Osteocyte (in vitro differentiated cells): ENCODE measurements at regions not wholly inside any gene's neighbourhood (a gene's known extent, or its start where the extent isn't known, plus 50 kb on each side); places are given as distances from the start of the nearest gene placed in this dataset.
"Not testable (repeated sequence)": the region's sequence is repeated elsewhere in the genome, so short reads cannot be mapped to it uniquely, and the experiment has no call there.

Source experiments
- DNase-seq: peaks from one replicate; pipeline ENCODE4 v3.0.0; 2021; ENCODE audit warnings: mixed read lengths; ENCODE audit not compliant: unreplicated experiment; ENCODE audit errors: extremely low spot score
- H3K27ac Mint-ChIP-seq: one replicate; pipeline ENCODE4 v1.8.0; 2021; ENCODE audit warnings: mild to moderate bottlenecking, mixed read lengths; ENCODE audit not compliant: unreplicated experiment
- H3K27me3 Mint-ChIP-seq: one replicate; pipeline ENCODE4 v1.8.0; 2021; ENCODE audit warnings: mixed read lengths; ENCODE audit not compliant: unreplicated experiment
- H3K36me3 Mint-ChIP-seq: one replicate; pipeline ENCODE4 v1.8.0; 2021; ENCODE audit warnings: mixed read lengths; ENCODE audit not compliant: unreplicated experiment
- H3K4me1 Mint-ChIP-seq: one replicate; pipeline ENCODE4 v1.8.0; 2021; ENCODE audit warnings: mixed read lengths; ENCODE audit not compliant: unreplicated experiment
- H3K4me3 Mint-ChIP-seq: one replicate; pipeline ENCODE4 v1.8.0; 2021; ENCODE audit warnings: mild to moderate bottlenecking, moderate library complexity, mixed read lengths; ENCODE audit not compliant: unreplicated experiment
- H3K9me3 Mint-ChIP-seq: one replicate; pipeline ENCODE4 v1.8.0; 2021; ENCODE audit warnings: mixed read lengths; ENCODE audit not compliant: unreplicated experiment
- TF ChIP-seq, protein P1 (sequence below): fragments of 200-600 bp; sonication (generic); IDR thresholded peaks from 2 replicates; pipeline ENCODE4 v1.5.0; 2021; ENCODE audit warnings: antibody characterized with exemption, mild to moderate bottlenecking, moderate library complexity

DNA sequence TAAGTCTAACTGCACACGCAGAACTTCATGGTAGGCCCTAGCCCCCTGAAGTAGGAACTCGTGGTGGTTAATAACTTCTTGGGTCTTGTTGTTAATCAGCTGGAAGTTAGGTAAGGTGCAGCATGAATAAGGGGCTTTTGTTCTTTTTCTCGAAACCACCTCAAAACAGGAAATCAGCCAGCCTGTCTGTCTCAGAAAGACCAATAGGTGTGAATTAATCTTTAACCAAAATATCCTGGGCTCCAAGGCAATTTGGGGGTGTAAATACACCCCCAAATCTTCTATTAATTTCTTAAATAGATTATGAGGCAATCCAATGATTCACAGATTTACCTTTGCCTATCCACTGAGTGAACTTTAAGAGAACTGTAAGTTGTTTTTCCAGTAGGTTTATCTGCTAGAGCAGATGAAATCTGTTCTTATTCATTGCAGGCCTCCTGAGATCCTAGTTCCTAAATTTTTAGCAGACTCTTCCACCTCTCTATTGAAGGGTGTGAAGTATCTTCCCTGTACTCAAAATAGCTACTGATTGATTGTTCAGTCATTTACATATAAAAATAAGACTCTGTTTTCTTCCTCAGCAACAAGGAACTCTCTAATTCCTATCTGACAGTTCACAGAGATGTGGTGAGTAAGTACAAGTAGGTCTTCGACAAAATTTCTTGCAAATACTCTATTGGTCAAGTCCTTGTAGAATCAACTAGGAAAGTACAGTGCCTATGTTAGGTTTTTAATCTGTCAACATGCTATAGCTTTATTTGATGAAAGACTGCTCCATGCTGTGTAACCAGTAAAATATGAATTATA is 427.1 kb upstream of the NOX3 start:
- Mint-ChIP-seq H3K9me3 (peaks cover 5% of the 10 kb centered on the region), H3K4me1 (no peaks in the 10 kb centered on the region), H3K27ac (no peak overlapping the region), H3K36me3 (no peaks in the 10 kb centered on the region), H3K4me3 (no peak overlapping the region), H3K27me3 (no peaks in the 10 kb centered on the region)
- no peak for DNase-seq
- TF ChIP-seq, protein P1, sequence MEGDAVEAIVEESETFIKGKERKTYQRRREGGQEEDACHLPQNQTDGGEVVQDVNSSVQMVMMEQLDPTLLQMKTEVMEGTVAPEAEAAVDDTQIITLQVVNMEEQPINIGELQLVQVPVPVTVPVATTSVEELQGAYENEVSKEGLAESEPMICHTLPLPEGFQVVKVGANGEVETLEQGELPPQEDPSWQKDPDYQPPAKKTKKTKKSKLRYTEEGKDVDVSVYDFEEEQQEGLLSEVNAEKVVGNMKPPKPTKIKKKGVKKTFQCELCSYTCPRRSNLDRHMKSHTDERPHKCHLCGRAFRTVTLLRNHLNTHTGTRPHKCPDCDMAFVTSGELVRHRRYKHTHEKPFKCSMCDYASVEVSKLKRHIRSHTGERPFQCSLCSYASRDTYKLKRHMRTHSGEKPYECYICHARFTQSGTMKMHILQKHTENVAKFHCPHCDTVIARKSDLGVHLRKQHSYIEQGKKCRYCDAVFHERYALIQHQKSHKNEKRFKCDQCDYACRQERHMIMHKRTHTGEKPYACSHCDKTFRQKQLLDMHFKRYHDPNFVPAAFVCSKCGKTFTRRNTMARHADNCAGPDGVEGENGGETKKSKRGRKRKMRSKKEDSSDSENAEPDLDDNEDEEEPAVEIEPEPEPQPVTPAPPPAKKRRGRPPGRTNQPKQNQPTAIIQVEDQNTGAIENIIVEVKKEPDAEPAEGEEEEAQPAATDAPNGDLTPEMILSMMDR, result no peak

DNA sequence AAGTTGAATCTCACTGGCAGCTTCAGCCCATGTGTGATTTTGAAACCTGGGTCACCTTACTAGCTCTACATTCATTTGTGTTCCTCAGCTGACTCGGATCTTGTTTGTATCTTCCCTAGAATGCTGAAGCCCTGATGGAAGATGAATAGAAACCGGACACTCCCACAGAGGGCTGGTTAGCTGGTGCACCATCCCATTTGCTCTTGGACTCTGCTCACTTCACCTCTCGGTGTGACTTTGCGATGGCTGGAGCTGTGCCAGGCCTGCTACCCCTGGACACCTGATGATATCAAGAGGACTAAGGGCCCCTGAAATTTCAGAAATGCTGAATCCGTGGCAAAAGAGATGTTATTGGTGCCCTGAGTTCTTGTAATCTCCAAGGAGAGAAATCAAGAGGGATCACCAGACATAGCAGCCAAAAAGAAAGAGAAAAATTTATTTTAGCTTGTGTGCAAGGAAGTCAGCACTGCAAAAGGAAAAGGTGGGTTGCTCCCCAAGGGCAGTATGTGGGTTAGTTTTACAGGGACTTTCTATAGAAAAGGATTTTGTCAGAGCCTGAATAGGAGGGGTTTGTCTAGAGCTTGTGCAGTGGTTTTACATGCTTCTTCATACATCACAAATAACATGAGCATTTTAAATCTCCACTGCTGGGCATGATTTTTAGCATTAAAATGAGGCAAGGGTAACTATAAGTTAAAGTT is 426.3 kb upstream of the NOX3 start:
- H3K9me3 Mint-ChIP-seq, result peaks cover 5% of the 10 kb centered on the region
- no peak overlapping the region for H3K27ac Mint-ChIP-seq
- TF ChIP-seq, protein P1, result no peak
- no peak for DNase-seq
- H3K27me3 Mint-ChIP-seq, result no peaks in the 10 kb centered on the region
- no peaks in the 10 kb centered on the region for H3K4me1 Mint-ChIP-seq
- H3K36me3 Mint-ChIP-seq, result no peaks in the 10 kb centered on the region
- no peak overlapping the region for H3K4me3 Mint-ChIP-seq

DNA sequence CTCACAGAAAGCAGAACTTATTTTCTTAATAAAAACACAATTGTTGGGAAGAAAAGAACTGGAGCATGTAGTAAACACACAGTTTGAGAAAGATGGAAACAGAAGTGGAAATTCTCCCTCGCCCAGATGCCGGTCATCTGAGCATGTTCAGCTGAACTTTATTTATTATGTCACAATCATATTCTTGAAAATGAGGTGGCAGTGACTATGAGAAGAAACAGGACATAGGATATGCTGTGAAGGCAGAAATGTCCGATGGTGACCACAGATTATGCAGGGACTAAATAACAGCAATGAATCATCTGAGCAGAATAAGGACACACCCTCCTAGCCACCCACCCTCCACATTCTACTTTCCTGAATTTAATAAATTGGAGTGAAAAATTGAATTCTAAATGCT is 425.3 kb upstream of the NOX3 start:
- no peak overlapping the region for H3K4me3 Mint-ChIP-seq
- peaks cover 5% of the 10 kb centered on the region for H3K9me3 Mint-ChIP-seq
- no peak for DNase-seq
- H3K27me3 Mint-ChIP-seq, result peaks cover 2% of the 10 kb centered on the region
- H3K36me3 Mint-ChIP-seq, result no peaks in the 10 kb centered on the region
- no peaks in the 10 kb centered on the region for H3K4me1 Mint-ChIP-seq
- H3K27ac Mint-ChIP-seq, result no peak overlapping the region
- TF ChIP-seq, protein P1, result no peak

DNA sequence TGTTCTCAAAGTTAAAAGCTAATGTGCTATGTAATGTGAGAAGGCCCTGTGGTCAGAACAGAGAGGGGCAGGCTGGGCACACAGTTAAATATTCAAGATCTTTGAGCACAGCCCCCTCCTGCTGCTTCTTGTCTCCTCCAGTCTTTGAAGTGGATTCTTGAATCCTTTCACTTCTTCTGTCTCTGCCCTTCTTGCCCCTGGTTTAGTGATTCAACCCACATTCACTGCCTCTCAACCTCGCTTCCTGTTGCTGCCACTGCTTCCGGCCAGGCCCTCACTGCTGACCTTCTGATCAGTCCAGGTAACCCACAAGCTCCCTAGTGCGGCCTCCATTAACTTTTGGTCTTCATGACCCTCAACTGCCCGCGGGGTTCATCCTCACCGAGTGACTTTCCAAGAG is 417.3 kb upstream of the NOX3 start:
- H3K27ac Mint-ChIP-seq, result no peak overlapping the region

DNA sequence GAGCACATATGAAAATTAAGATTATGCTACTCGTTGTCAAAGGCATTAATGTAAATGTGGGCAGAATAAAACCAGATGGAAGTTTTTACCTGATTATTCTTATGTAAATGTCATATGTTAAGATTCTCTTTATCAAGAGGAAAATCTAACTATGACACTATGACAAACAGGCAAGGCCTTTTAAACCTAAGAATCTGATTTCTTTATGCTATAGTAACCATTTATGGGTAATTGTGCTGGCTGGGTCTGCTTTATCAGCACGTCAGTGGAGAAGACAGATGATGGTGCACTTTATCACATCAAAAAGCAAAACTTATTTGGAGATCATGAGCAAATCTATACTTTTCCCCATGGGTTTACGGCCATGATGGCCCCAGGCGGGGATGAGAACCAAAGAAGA is 412.0 kb upstream of the NOX3 start:
- H3K27me3 Mint-ChIP-seq, result no peaks in the 10 kb centered on the region
- no peaks in the 10 kb centered on the region for H3K36me3 Mint-ChIP-seq
- H3K9me3 Mint-ChIP-seq, result no peaks in the 10 kb centered on the region
- TF ChIP-seq, protein P1, result no peak
- H3K27ac Mint-ChIP-seq, result no peak overlapping the region
- no peak overlapping the region for H3K4me3 Mint-ChIP-seq
- DNase-seq, result no peak
- no peaks in the 10 kb centered on the region for H3K4me1 Mint-ChIP-seq

More for the DNA sequence above, 417.3 kb upstream of the NOX3 start:
- Mint-ChIP-seq H3K9me3 (no peaks in the 10 kb centered on the region), H3K36me3 (no peaks in the 10 kb centered on the region), H3K4me1 (no peaks in the 10 kb centered on the region), H3K27me3 (peaks cover 2% of the 10 kb centered on the region), H3K4me3 (no peak overlapping the region)
- no peak for DNase-seq
- TF ChIP-seq, protein P1, result no peak

DNA sequence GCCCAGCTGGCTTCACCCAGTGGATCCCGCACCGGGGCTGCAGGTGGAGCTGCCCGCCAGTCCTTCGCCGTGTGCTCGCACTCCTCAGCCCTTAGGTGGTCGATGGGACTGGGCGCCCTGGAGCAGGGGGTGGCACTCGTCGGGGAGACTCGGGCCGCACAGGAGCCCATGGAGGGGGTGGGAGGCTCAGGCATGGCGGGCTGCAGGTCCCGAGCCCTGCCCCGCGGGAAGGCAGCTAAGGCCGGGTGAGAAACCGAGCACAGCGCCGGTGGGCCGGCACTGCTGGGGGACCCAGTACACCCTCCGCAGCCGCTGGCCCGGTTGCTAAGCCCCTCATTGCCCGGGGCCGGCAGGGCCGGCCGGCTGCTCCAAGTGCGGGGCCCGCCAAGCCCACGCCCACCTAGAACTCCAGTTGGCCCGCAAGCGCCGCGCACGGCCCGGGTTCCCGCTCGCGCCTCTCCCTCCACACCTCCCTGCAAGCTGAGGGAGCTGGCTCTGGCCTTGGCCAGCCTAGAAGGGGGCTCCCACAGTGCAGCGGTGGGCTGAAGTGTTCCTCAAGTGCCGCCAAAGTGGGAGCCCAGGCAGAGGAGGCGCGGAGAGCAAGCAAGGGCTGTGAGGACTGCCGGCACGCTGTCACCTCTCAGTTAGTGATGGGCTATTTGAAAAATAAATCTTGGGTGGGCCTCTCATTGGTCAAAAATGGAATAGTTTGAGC is 411.2 kb upstream of the NOX3 start:
- not testable (repeated sequence) for DNase-seq, H3K36me3 Mint-ChIP-seq, H3K9me3 Mint-ChIP-seq, H3K27me3 Mint-ChIP-seq, H3K4me3 Mint-ChIP-seq, H3K4me1 Mint-ChIP-seq, H3K27ac Mint-ChIP-seq
